GM21528 (cell line): ENCODE measurements at regions not wholly inside any gene's neighbourhood (a gene's known extent, or its start where the extent isn't known, plus 50 kb on each side); places are given as distances from the start of the nearest gene placed in this dataset.

Experiments
- ATAC-seq: cut with Tn5 transposase; IDR thresholded peaks from one replicate; pipeline ENCODE4 v1.9.1; 2021; ENCODE audit warnings: mild to moderate bottlenecking, moderate library complexity; ENCODE audit not compliant: unreplicated experiment, low FRiP score

GRCh38 chr14:85308531-85309300 lies 221.2 kb upstream of the FLRT2 start:
- ATAC-seq, result no peak

DNA sequence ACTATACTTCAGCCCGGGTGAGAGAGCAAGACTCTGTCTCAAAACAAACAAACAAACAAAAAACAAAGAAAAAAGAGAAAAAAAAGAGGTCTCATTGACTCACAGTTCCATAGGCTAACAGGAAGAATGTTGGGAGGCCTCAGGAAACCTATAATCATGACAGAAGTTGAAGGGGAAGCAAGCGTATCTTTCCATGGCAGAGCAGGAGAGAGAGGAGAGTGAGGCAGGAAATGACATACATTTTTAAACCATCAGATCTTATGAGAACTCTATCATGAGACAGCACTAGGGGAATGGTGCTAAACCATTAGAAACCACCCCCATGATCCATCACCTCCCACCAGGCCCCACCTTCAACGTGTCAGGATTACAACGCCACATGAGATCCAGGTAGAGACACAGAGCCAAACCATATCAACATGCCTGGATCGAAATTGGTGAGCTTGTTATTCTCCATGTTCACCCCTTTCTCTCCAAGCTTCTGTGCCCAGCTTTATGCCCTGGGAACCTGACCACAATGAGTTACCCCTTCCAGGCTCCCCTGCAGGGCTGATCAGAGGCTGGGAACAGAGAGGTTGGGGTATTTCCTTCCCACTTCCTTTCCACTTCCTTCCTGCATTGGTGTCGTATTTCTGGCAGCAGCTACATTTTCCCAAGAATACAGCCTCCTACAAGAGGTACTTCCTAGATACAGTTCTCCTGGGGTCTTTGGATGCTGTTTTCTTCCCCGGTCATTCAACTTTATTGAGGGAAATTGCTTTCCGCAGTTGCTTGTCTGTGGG lies 219.3 kb upstream of the FLRT2 start:
- no peak for ATAC-seq

GRCh38 chr14:85313560-85314207 lies 216.3 kb upstream of the FLRT2 start:
- ATAC-seq, result no peak

DNA sequence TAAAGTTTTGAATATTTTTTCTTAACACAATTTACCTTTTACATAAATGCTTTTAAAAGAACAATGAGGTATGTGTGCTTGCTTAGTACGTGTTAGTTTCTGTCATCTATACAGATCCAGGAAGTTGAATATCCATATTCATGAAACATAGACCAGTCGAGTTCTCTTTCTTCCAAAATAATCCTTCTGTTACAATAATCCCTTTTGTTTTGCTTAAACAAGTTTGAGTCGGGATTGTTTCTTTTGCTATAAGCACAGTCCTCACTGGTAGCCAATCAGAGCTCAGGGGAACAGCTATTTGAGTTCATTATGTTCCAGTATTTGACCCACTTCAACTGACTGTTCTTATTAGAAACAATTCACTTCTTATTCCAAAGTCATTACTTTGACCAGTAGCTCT lies 214.7 kb upstream of the FLRT2 start:
- ATAC-seq, result no peak

GRCh38 chr14:85315733-85316290 lies 214.1 kb upstream of the FLRT2 start:
- no peak for ATAC-seq

- no peak for ATAC-seq
Observed at GRCh38 chr14:85316701-85317410, 213.1 kb upstream of the FLRT2 start.

DNA sequence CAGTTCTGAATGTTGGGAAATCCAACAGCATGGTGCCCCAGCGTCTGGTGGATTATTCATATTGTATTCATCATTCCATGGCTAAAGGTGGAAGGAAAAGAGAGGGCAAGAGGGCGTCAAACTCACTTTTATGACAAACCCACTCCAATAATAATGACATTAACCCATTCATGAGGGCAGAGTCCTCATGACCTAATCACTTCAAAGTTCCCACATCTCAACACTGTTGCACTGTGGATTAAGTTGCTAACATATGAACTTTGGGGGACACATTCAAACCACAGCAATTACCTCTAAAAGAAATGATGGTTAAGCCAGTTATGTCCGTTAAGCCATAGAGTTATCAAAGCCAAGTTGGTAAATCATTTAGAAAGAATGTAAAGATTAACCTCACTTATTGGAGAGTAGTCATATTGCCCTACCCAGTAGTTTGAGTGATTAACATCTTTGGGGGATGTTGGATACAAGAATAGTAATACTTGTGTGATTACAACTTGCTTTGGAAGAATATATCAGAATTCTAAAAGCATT lies 212.4 kb upstream of the FLRT2 start:
- no peak for ATAC-seq

DNA sequence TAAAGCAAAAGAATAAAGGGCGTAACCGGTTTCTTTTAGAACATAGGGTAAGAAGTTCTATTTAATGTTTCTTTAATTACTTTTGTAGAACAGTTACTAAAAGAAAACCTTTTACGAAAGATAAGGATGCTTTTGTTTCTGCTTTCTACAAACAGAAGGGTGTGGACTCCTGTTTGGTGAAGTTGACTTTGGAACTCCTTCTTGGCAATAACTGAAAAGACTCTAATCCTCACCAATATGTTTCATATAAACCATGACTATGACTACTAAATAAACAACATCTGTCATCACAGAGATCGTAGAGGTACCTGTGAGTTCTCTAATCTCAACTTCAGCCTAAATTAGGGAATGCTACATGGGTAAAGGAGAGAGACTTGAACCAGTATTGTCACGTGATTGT lies 210.8 kb upstream of the FLRT2 start:
- no peak for ATAC-seq

DNA sequence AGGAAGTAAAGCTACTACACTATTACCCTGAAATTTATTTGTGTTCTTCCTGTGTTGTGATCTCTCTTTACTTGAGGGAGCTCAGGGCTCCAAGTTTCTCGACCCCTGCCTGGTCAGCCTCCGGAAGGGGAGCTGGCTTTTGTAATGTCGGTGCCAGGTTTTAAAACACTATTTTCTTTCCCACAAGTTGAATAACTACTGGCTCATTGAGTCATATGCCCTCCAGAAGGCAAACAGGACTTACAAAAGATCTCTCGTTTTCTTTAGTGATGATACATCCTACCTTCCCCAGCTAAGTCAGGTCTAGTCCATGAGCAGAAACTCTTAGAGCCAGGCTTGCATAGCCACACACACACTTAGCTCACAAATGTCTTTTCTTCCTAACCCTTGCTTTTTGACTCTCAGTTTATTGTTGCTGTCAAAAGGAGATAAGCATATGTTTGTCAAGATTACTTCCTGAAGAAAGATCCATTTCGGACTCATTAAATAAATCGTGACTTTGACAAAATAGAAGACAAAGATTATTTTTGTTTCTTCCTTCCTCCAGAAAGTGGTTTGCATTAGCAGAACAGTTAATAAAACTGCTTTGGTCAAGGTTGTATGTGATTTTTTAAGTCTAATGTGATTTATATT lies 209.8 kb upstream of the FLRT2 start:
- ATAC-seq, result no peak

DNA sequence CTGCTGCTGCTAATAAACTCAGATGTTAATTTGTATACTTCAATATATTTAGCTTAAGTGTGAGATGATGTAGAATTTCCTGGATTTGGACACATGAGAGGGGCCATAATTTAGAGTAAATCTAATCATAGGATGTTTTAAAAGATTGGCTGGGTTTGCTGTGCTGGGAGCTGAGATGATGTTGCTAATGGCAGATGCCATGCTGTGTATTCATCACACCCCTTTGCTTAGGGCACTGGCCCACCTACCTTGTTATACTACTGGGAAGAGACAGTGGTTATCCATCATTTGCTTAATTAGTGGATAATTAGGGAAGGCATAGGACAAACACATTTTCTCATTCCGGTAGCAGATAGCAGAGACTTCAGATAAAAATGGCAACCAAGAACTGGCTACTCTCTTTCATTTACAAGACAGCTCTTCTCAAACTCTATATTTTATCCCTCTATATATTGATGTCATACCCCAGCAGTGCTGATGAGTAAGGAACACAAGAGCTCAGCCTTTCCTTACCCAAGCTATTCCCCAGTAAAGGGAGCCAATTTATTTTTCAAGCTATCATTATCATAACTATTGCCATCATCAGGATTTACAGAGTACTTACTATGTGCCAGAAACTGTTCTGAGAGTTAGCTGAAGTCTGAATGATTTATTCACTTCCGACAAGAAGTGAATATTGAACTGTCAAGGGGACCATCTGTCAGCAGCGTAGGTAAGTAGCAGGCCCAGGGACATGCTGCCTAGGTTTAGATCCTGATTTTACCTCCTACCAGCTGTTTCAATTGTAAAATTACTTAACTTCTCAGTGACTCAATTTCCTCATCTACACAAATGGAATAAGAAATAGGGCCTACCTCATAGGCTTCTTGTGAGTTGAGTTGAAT lies 204.6 kb upstream of the FLRT2 start:
- no peak for ATAC-seq

GRCh38 chr14:85332401-85332800 lies 197.5 kb upstream of the FLRT2 start:
- no peak for ATAC-seq

- ATAC-seq, result no peak
Observed at GRCh38 chr14:85333313-85333712, 196.6 kb upstream of the FLRT2 start.

DNA sequence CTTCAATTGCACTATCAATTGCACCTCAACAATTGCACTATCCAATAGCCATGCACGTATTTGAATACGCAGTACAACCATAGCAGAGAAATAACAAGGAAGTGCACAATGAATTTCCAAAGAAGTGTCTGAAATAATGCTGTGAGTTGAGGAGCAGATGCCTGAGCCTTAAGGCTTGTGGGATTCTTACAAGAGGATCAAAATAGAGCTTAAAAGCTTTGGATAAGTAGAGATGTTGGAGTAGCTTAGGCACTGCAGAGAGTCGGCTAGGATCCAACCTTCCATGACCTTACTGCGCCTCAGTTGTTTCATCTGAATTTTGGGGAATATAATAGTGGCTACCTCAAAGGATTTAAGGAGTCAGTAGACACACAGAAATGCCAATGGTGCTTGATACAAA lies 196.1 kb upstream of the FLRT2 start:
- ATAC-seq, result no peak

DNA sequence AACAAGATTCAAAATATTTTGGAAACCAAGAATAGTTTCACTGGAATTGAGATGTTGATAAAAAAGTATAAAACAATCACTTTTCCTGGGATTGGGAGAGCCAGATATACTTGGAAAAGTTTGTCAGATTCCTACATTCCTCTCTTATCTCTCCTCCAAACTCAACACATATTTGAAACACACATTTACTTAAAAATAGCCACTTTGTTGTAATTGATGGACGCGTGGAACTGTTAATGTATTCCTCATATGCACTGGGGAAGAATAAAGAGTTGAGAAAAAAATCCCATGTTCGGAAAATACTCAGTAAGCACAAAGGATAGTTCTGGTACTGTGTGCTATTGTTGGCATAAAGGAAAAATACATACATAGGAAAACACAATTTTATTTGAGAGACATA lies 195.6 kb upstream of the FLRT2 start:
- no peak for ATAC-seq

DNA sequence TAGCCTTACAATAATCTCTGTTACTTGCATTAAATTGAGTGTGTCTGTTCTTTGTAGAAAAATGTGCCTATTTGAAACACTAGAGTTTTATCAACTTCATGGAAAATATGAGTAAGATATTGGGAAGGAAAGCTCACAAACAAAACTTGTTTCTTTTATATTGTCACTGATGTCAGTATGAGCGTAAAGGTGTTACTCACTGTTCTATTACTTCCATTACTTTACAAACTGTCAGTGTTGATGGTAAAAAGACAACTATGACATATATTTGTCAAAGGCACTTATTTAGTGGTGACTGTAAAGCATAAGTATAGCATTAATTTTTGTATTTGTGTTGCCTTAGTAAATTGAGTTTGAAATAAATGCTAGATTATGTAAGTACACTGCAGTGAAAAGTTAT lies 193.7 kb upstream of the FLRT2 start:
- no peak for ATAC-seq

GRCh38 chr14:85336817-85337216 lies 193.1 kb upstream of the FLRT2 start:
- no peak for ATAC-seq

- no peak for ATAC-seq
Observed at GRCh38 chr14:85338895-85339294, 191.0 kb upstream of the FLRT2 start.

DNA sequence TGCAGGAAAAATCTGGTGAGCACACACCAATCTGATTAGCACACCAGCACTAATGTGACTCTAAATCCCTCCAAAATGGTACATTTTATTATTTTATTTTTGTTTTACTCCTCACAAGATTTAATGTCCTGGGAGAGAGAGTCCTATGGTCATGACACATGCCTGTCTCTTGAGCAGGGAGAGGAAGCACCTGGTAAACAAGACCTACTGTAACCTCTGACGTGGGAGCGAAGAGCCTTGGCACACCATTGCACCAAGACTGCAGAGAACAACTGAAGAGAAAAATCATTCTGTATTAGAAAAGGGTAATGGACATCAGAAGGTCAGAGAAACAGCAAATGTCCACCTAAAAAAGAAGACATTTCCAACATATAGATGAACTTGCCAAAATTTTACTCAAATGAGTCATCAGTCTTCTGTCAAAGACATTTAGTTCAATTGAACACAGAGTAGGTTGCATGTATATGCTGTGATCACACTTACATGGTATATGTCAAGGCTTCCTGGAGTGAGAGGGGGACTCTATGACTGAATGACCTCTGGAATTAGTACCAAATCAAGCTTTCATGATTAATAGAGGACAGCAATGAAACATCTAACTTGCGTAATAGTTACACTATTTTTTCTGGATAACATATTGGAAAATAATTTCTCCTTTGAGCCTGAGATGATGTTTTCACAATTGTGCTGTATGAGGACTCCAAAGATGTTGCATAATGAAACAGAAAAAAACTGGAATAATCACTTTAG lies 186.9 kb upstream of the FLRT2 start:
- ATAC-seq, result no peak
